ENCODE measurements at regions not wholly inside any gene's neighbourhood (a gene's known extent, or its start where the extent isn't known, plus 50 kb on each side); places are given as distances from the start of the nearest gene placed in this dataset.

GRCh38 chr3:89624494-89624893 is 517.1 kb downstream of the EPHA3 start:
- no peak overlapping the region for H3K4me3 ChIP-seq (ENCODE audit: low read length in 2 of 2)
- H3K27ac ChIP-seq (ENCODE audit: low read length) = no peak overlapping the region
- H3K36me3 ChIP-seq (ENCODE audit: control insufficient read depth in 2 of 2, insufficient read depth in 2 of 2, low read length in 2 of 2) = no peaks in the 10 kb centered on the region
- no peak overlapping the region for H3K9ac ChIP-seq (ENCODE audit: low read length in 2 of 2)
- H3K27me3 ChIP-seq (ENCODE audit: control insufficient read depth in 1 of 2, insufficient read depth in 2 of 2, low read length in 2 of 2) = no peaks in the 10 kb centered on the region
- no peaks in the 10 kb centered on the region for H3K9me3 ChIP-seq (ENCODE audit: control insufficient read depth in 2 of 2, low read length in 2 of 2)
- H3K4me1 ChIP-seq (ENCODE audit: control insufficient read depth, insufficient read depth, low read length) = no peaks in the 10 kb centered on the region

GRCh38 chr3:89625945-89626344 is 518.5 kb downstream of the EPHA3 start:
- no peaks in the 10 kb centered on the region for H3K27me3 ChIP-seq (ENCODE audit: control insufficient read depth in 1 of 2, insufficient read depth in 2 of 2, low read length in 2 of 2)
- H3K9ac ChIP-seq (ENCODE audit: low read length in 2 of 2) = no peak overlapping the region
- H3K4me3 ChIP-seq (ENCODE audit: low read length in 2 of 2) = no peak overlapping the region
- no peak overlapping the region for H3K27ac ChIP-seq (ENCODE audit: low read length)
- H3K4me1 ChIP-seq (ENCODE audit: control insufficient read depth, insufficient read depth, low read length) = no peaks in the 10 kb centered on the region
- no peaks in the 10 kb centered on the region for H3K9me3 ChIP-seq (ENCODE audit: control insufficient read depth in 2 of 2, low read length in 2 of 2)
- no peaks in the 10 kb centered on the region for H3K36me3 ChIP-seq (ENCODE audit: control insufficient read depth in 2 of 2, insufficient read depth in 2 of 2, low read length in 2 of 2)

DNA sequence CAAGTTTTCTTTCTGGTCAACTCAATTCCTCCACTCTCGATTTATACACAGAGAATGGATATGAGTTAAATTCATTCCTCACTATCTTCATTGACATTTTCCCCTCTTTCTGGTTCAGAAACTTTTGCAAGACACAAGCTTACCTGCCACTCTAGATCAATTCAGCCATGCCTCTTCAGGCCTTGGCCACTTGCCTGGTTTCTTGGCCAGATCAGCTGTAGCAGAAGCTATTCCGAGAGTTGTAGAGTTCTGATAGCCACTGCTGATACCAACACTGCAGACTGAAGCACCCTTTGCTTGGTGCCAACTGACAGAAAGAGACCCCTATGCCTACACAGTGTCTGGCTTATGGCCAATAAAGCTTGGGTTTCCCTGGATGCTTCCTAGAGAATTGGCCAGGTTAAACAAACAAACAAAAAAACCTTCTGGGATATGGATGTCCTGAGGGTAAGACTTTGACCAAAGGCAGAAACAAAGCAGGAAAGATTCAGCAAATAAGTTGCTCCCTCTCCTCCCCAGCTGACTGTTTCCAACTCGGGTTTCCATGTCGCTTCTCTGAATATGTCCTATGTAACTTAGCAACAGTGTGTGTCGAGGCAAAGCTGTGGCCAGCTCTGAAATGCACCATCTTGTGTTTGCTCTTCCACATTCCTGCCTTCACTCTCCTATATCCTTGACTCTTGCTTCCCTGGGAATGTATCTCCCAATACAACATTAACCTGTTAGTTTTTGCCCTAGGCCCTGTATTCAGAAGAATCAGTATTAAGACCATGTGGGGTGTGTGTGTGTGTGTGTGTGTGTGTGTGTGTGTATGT is 521.6 kb downstream of the EPHA3 start:
- no peak overlapping the region for H3K9ac ChIP-seq (ENCODE audit: low read length in 2 of 2)
- H3K27ac ChIP-seq (ENCODE audit: low read length) = no peak overlapping the region
- no peaks in the 10 kb centered on the region for H3K36me3 ChIP-seq (ENCODE audit: control insufficient read depth in 2 of 2, insufficient read depth in 2 of 2, low read length in 2 of 2)
- no peaks in the 10 kb centered on the region for H3K27me3 ChIP-seq (ENCODE audit: control insufficient read depth in 1 of 2, insufficient read depth in 2 of 2, low read length in 2 of 2)
- H3K4me3 ChIP-seq (ENCODE audit: low read length in 2 of 2) = no peak overlapping the region
- H3K9me3 ChIP-seq (ENCODE audit: control insufficient read depth in 2 of 2, low read length in 2 of 2) = no peaks in the 10 kb centered on the region
- no peaks in the 10 kb centered on the region for H3K4me1 ChIP-seq (ENCODE audit: control insufficient read depth, insufficient read depth, low read length)

GRCh38 chr3:89635137-89635536 is 527.7 kb downstream of the EPHA3 start:
- Histone ChIP-seq H3K27me3 (ENCODE audit: control insufficient read depth in 1 of 2, insufficient read depth in 2 of 2, low read length in 2 of 2) (no peaks in the 10 kb centered on the region), H3K4me3 (ENCODE audit: low read length in 2 of 2) (no peak overlapping the region), H3K9me3 (ENCODE audit: control insufficient read depth in 2 of 2, low read length in 2 of 2) (no peaks in the 10 kb centered on the region), H3K9ac (ENCODE audit: low read length in 2 of 2) (no peak overlapping the region), H3K27ac (ENCODE audit: low read length) (no peak overlapping the region), H3K4me1 (ENCODE audit: control insufficient read depth, insufficient read depth, low read length) (no peaks in the 10 kb centered on the region), H3K36me3 (ENCODE audit: control insufficient read depth in 2 of 2, insufficient read depth in 2 of 2, low read length in 2 of 2) (no peaks in the 10 kb centered on the region)

DNA sequence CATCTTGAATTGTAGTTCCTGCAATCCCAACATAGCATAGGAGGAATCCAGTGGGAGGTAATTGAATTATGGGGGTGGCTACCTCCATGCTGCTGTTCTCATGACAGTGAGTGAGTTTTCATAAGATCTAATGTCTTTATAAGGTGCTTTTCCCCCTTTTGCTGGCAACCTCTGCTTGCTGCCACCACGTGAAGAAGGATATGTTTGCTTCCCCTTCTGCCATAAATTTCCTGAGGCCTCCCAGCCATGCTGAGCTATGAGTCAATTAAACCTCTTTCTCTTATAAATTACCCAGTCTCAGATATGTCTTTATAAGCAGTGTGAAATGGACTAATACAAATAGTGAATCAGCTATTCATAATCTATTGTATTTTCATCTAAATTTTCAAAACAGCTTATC is 537.3 kb downstream of the EPHA3 start:
- Histone ChIP-seq H3K9ac (ENCODE audit: low read length in 2 of 2) (no peak overlapping the region), H3K4me3 (ENCODE audit: low read length in 2 of 2) (no peak overlapping the region), H3K4me1 (ENCODE audit: control insufficient read depth, insufficient read depth, low read length) (no peaks in the 10 kb centered on the region), H3K9me3 (ENCODE audit: control insufficient read depth in 2 of 2, low read length in 2 of 2) (no peaks in the 10 kb centered on the region), H3K27ac (ENCODE audit: low read length) (no peak overlapping the region), H3K27me3 (ENCODE audit: control insufficient read depth in 1 of 2, insufficient read depth in 2 of 2, low read length in 2 of 2) (no peaks in the 10 kb centered on the region), H3K36me3 (ENCODE audit: control insufficient read depth in 2 of 2, insufficient read depth in 2 of 2, low read length in 2 of 2) (no peaks in the 10 kb centered on the region)

- Histone ChIP-seq H3K27me3 (ENCODE audit: control insufficient read depth in 1 of 2, insufficient read depth in 2 of 2, low read length in 2 of 2) (no peaks in the 10 kb centered on the region), H3K27ac (ENCODE audit: low read length) (no peak overlapping the region), H3K4me3 (ENCODE audit: low read length in 2 of 2) (no peak overlapping the region), H3K4me1 (ENCODE audit: control insufficient read depth, insufficient read depth, low read length) (no peaks in the 10 kb centered on the region), H3K36me3 (ENCODE audit: control insufficient read depth in 2 of 2, insufficient read depth in 2 of 2, low read length in 2 of 2) (no peaks in the 10 kb centered on the region), H3K9ac (ENCODE audit: low read length in 2 of 2) (no peak overlapping the region), H3K9me3 (ENCODE audit: control insufficient read depth in 2 of 2, low read length in 2 of 2) (no peaks in the 10 kb centered on the region)
Observed at GRCh38 chr3:89649431-89649830, 542.0 kb downstream of the EPHA3 start.

DNA sequence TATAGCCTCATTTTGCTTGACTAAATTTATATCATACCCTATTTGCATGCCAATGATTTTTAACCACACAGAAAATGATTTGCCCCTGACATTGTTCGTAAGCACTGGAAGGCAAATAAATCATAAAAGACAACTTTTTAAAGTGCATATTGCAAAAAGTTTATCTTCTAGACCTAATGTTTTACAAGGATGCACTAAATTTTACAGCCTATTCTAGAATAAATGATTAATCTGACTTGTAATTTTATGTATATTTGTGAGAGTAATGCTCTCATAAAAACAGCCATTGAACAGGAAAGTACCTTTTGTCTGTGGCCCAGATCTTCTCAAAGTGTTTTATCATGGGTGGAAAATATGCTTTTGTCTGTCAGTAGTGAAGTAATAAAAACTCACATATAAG is 546.6 kb downstream of the EPHA3 start:
- H3K4me3 ChIP-seq (ENCODE audit: low read length in 2 of 2) = no peak overlapping the region
- H3K36me3 ChIP-seq (ENCODE audit: control insufficient read depth in 2 of 2, insufficient read depth in 2 of 2, low read length in 2 of 2) = no peaks in the 10 kb centered on the region
- no peaks in the 10 kb centered on the region for H3K27me3 ChIP-seq (ENCODE audit: control insufficient read depth in 1 of 2, insufficient read depth in 2 of 2, low read length in 2 of 2)
- H3K9me3 ChIP-seq (ENCODE audit: control insufficient read depth in 2 of 2, low read length in 2 of 2) = no peaks in the 10 kb centered on the region
- no peaks in the 10 kb centered on the region for H3K4me1 ChIP-seq (ENCODE audit: control insufficient read depth, insufficient read depth, low read length)
- H3K9ac ChIP-seq (ENCODE audit: low read length in 2 of 2) = no peak overlapping the region
- no peak overlapping the region for H3K27ac ChIP-seq (ENCODE audit: low read length)

DNA sequence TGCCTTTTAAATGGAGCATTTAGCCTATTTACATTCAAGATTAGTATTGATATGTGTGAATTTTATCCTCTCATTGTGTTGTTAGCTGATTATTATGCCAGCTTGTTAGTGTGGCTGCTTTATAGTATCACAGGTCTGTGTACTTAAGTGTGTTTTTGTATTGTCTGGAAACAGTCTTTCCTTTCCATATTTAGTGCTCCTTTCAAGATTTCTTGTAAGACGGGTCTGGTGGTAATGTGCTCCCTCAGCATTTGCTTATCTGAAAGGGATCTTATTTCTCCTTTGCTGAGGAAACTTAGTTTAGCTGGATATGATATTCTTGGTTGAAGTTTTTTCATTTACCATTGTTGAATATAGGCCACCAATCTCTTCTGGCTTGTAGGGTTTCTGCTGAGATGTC is 549.0 kb downstream of the EPHA3 start:
- H3K4me1 ChIP-seq (ENCODE audit: control insufficient read depth, insufficient read depth, low read length) = no peaks in the 10 kb centered on the region
- H3K36me3 ChIP-seq (ENCODE audit: control insufficient read depth in 2 of 2, insufficient read depth in 2 of 2, low read length in 2 of 2) = no peaks in the 10 kb centered on the region
- no peaks in the 10 kb centered on the region for H3K9me3 ChIP-seq (ENCODE audit: control insufficient read depth in 2 of 2, low read length in 2 of 2)
- no peaks in the 10 kb centered on the region for H3K27me3 ChIP-seq (ENCODE audit: control insufficient read depth in 1 of 2, insufficient read depth in 2 of 2, low read length in 2 of 2)
- no peak overlapping the region for H3K9ac ChIP-seq (ENCODE audit: low read length in 2 of 2)
- H3K4me3 ChIP-seq (ENCODE audit: low read length in 2 of 2) = no peak overlapping the region
- H3K27ac ChIP-seq (ENCODE audit: low read length) = no peak overlapping the region

- Histone ChIP-seq H3K4me1 (ENCODE audit: control insufficient read depth, insufficient read depth, low read length) (no peaks in the 10 kb centered on the region), H3K27me3 (ENCODE audit: control insufficient read depth in 1 of 2, insufficient read depth in 2 of 2, low read length in 2 of 2) (no peaks in the 10 kb centered on the region), H3K4me3 (ENCODE audit: low read length in 2 of 2) (no peak overlapping the region), H3K36me3 (ENCODE audit: control insufficient read depth in 2 of 2, insufficient read depth in 2 of 2, low read length in 2 of 2) (no peaks in the 10 kb centered on the region), H3K9me3 (ENCODE audit: control insufficient read depth in 2 of 2, low read length in 2 of 2) (no peaks in the 10 kb centered on the region), H3K9ac (ENCODE audit: low read length in 2 of 2) (no peak overlapping the region), H3K27ac (ENCODE audit: low read length) (no peak overlapping the region)
Observed at GRCh38 chr3:89679686-89680085, 572.3 kb downstream of the EPHA3 start.

DNA sequence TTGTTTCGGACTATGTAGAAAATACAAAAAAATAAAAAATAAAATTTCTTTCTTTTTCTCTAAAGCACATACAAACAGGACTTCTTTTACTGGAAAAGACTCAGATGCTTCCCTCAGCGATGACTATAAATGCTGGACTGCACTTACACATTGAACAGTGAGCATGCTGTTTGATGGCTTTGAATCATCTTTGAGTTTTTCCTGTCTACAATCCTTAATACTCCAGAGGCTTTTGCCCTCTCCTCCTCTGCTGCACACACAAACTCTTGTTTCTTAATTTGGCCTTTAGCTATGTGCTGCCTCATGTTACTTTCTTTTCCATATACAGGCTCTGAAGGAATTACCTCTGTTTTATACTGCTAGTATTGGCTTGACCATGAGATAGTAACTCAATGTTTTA is 575.1 kb downstream of the EPHA3 start:
- no peak overlapping the region for H3K9ac ChIP-seq (ENCODE audit: low read length in 2 of 2)
- no peaks in the 10 kb centered on the region for H3K27me3 ChIP-seq (ENCODE audit: control insufficient read depth in 1 of 2, insufficient read depth in 2 of 2, low read length in 2 of 2)
- no peaks in the 10 kb centered on the region for H3K36me3 ChIP-seq (ENCODE audit: control insufficient read depth in 2 of 2, insufficient read depth in 2 of 2, low read length in 2 of 2)
- no peak overlapping the region for H3K27ac ChIP-seq (ENCODE audit: low read length)
- H3K9me3 ChIP-seq (ENCODE audit: control insufficient read depth in 2 of 2, low read length in 2 of 2) = no peaks in the 10 kb centered on the region
- no peaks in the 10 kb centered on the region for H3K4me1 ChIP-seq (ENCODE audit: control insufficient read depth, insufficient read depth, low read length)
- H3K4me3 ChIP-seq (ENCODE audit: low read length in 2 of 2) = no peak overlapping the region

GRCh38 chr3:89685731-89686130 is 578.3 kb downstream of the EPHA3 start:
- H3K4me3 ChIP-seq (ENCODE audit: low read length in 2 of 2) = no peak overlapping the region
- H3K9ac ChIP-seq (ENCODE audit: low read length in 2 of 2) = no peak overlapping the region
- H3K27me3 ChIP-seq (ENCODE audit: control insufficient read depth in 1 of 2, insufficient read depth in 2 of 2, low read length in 2 of 2) = no peaks in the 10 kb centered on the region
- H3K36me3 ChIP-seq (ENCODE audit: control insufficient read depth in 2 of 2, insufficient read depth in 2 of 2, low read length in 2 of 2) = no peaks in the 10 kb centered on the region
- H3K4me1 ChIP-seq (ENCODE audit: control insufficient read depth, insufficient read depth, low read length) = no peaks in the 10 kb centered on the region
- no peak overlapping the region for H3K27ac ChIP-seq (ENCODE audit: low read length)
- H3K9me3 ChIP-seq (ENCODE audit: control insufficient read depth in 2 of 2, low read length in 2 of 2) = no peaks in the 10 kb centered on the region
